GM21737 (cell line): ENCODE measurements at regions not wholly inside any gene's neighbourhood (a gene's known extent, or its start where the extent isn't known, plus 50 kb on each side); places are given as distances from the start of the nearest gene placed in this dataset.
A peak's percentile ranks its signal among the peaks of the same experiment; 100 is the strongest.
"Not testable (repeated sequence)": the region's sequence is repeated elsewhere in the genome, so short reads cannot be mapped to it uniquely, and the experiment has no call there.

Experiments
- ATAC-seq: cut with Tn5 transposase; IDR thresholded peaks from one replicate; pipeline ENCODE4 v1.9.1; 2021; ENCODE audit warnings: mild to moderate bottlenecking, moderate library complexity; ENCODE audit not compliant: unreplicated experiment

GRCh38 chr16:75780669-75781068 lies 54.4 kb upstream of the CPHXL start:
- ATAC-seq, result no peak

- ATAC-seq, result no peak
Observed at GRCh38 chr16:75781683-75782343, 55.5 kb upstream of the CPHXL start.

DNA sequence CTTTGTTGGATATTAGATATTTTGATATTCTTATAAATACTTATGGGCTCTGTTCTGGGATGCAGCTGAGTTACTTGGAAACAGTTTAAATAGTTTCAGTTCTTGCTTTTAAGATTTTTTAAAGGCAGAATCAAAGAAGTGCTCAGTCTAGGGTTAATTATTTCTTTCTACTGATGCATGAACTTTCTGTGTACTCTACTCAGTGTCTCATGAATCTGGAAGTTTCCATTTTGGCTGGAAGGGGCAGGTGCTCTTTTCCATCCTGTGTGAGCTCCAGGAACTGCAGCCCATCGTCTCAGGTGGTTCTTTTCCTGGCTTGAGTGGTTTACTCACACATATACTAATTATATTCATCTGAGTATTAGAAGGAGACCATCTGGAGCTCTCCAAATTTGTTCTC lies 61.1 kb upstream of the CPHXL start:
- ATAC-seq, result peak; percentile 58

DNA sequence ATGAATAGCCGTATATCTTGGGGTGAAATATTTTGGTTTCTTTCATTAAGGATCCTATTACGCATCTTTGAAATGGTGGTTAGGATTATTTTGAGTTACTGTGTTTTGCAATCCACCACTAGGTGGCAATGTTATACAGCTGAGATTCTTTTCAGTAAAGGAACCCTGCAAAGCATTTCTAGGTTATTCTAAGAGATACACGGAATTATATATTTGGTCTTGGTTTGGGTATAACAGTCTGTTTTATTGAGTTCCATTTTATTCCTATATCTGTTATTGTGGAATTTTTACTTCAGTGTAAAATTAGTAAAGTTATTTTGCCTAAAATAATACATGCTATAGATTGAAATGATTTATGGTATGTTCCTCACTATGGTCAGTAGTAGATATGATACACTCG lies 62.9 kb upstream of the CPHXL start:
- ATAC-seq, result peak; percentile 56

GRCh38 chr16:75792771-75793492 lies 66.6 kb upstream of the CPHXL start:
- no peak for ATAC-seq

GRCh38 chr16:75793641-75794040 lies 67.4 kb upstream of the CPHXL start:
- ATAC-seq, result no peak

GRCh38 chr16:75794426-75794825 lies 68.1 kb upstream of the CPHXL start:
- ATAC-seq, result no peak

DNA sequence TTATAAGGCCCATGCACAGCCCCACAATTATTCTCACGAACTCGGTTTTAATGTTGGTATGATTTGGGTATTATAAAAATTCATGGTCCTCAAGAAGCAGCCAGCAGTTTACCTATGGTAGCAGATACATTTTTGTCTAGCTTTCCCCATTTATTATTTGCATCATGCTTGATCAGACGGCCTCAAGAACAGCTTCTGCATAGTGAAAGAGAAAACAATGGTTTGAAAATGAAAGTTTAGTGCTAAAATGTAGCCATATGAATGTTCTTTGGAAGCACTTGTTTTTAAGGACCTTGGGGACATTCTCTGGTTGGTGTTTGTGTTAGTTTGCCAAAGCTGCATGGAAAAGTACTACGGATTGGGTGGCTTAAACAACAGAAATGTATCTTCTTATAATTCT lies 72.4 kb upstream of the CPHXL start:
- ATAC-seq, result no peak

DNA sequence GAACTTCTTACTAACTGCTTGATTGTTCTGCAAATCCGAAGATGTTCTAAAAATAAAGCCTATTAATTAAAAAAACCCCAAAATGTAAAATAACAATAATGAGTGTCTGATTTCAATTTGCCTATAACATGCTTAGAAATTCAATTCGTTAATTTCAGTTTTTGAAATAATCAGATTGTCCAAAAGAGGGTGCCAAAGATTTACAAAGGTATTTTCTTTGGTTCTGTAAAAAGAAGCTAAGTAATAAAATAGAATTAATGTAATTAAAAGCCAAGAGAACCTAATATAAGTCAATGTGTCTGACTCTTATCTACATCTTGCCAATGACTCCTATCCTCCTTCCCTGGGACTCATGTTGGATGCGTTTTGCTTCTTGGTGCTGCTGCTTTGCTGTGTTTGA lies 75.0 kb upstream of the CPHXL start:
- no peak for ATAC-seq

DNA sequence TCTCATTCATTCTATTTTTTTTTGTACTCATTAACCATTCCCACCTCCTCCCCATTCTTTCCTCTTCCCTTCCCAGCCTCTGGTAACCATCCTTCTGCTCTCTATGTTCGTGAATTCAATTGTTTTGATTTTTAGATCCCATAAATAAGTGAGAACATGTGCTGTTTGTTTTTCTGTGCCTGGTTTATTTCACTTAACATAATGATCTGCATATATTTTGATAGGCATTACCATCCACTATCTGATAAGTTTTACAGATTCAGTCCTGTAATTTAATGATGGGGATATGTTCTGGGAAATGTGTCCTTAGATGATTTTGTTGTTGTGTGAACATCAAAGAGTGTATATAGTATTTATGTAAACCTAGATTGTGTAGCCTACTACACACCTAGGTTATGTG lies 77.5 kb upstream of the CPHXL start:
- ATAC-seq, result no peak

GRCh38 chr16:75804368-75804767 lies 78.1 kb upstream of the CPHXL start:
- ATAC-seq, result no peak

DNA sequence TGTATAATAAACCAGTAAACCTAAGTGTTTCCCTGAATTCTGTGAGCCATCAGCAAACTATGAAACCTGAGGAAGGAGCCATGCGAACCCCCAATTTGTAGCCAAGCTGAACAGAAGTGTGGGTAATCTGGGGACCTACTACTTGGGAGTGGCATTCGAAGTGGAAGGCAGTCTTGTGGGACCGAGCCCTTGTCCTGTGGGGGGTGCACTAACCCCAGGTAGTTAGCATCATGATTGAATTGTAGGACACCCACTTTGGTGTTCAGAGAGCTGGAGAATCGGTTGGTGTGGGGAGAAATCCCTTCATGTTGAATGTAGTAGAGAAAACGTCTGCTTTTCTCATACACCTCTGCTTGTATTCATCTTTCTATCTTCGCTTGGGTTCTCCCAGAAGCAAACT lies 79.7 kb upstream of the CPHXL start:
- no peak for ATAC-seq

DNA sequence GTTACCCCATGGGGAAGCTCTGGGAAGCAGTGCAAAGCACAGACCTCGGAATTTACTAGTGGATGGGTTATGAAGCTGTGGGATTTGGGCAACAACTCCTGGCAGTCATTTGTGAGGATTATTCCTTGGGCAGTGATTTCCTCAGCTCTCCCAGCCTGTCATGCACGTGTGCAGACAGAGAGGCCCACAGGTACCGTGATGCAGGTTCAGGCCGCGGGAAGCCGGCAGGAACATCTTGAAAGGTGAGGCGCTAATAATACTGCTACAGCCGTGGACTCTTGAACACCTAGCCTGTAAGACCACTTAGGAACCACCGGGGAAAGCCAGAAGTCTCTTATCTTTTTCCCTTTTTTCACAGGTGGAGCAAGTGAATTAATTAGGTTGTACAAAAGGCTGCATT lies 80.2 kb upstream of the CPHXL start:
- ATAC-seq, result no peak

GRCh38 chr16:75810342-75810741 lies 84.1 kb upstream of the CPHXL start:
- ATAC-seq, result no peak

DNA sequence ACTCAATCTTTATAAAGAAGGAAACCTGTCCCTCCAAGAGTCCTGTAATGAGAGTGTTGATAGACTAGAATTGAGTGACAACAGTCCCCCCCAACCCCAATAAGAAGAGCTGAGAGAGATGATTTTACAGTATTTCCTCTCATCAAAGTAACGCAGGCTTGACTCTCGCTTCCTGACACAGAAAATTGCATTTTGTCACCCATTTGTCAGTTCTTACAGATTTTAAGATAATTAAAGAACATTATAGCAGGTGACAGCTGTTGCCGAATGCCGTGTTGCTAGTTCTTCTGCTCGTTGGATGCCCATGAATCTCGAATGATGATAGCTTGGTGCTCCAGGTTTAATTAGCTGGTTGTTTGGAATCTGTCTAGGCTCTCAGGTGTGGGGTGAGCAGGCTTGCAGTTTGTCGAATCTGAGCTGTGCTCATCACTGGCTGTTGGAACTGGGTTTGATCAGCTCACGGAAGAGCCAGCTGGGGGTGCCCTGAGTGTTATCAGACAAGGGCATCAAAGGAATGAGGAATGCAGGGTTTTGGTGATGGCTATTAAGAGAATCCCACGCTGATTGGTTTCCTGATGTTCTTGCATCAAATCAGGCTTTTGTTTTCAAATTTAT lies 84.8 kb upstream of the CPHXL start:
- no peak for ATAC-seq

DNA sequence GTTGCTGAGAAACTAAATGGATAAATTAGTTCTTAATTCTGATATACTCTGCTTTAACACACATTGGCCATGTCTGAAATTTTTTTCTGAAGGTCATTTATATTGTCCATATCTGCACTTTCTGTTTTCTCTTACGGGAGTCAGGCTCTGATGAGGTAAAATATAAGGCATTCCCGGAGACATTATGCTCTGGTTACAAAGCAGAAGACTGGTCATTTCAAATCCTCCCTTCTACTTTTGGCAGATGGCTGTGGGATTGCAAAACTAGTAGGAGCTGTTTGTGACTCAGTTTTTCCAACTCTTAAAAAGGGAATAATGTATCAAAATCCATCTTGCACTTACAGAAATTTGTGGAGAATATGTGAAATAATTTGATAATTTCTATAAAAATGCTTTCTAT lies 92.2 kb upstream of the CPHXL start:
- ATAC-seq, result no peak

DNA sequence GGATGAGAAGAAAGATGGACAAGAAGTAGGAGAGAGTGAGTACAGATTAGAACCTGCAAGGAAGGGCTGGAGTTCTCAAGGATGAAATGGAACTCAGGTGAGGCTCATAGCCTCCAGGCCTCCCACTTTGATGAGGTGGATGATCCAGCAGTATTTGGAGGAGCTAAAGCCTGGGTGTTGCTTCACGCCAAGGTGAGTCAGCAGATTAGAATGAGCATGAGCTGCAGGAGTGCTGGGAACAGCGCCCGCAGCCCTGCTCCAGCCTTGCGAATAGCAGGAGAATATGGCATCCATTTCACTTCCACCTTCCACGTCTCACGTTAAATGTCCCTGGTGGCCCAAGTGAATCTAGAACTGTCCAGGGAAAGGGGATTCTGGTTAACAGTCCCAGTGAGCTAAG lies 94.4 kb upstream of the CPHXL start:
- no peak for ATAC-seq

DNA sequence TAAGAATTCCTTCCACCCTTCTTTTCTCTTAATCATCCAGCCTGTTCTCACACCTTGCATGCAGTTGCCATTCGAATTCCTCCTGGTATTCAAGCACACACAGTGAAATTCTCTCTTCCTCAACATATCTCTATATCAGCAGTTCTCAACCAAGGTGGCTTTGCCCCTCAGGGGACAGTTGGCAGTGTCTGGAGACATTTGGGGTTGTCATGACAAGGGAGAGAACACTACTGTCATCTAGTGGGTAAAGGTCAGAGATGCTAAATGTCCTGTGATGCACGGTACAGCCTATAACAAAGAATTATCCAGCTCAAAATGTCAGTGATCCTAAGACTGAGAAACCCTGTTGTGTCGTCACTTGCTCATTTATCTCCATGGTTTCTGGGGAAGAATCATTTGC lies 94.8 kb upstream of the CPHXL start:
- ATAC-seq, result no peak

GRCh38 chr16:75825750-75826149 lies 99.5 kb upstream of the CPHXL start:
- not testable (repeated sequence) for ATAC-seq

DNA sequence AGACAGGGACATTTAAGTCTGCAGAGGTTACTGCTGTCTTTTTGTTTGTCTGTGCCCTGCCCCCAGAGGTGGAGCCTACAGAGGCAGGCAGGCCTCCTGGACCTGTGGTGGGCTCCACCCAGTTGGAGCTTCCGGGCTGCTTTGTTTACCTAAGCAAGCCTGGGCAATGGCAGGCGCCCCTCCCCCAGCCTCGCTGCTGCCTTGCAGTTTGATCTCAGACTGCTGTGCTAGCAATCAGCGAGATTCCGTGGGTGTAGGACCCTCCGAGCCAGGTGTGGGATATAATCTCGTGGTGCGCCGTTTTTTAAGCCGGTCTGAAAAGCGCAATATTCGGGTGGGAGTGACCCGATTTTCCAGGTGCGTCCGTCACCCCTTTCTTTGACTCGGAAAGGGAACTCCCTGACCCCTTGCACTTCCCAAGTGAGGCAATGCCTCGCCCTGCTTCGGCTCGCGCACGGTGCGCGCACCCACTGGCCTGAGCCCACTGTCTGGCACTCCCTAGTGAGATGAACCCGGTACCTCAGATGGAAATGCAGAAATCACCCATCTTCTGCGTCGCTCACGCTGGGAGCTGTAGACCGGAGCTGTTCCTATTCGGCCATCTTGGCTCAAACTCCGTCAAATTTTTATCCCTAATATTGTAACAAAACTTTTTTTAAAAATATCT lies 101.2 kb upstream of the CPHXL start:
- ATAC-seq, result not testable (repeated sequence)

GRCh38 chr16:75833385-75833784 lies 107.1 kb upstream of the CPHXL start:
- not testable (repeated sequence) for ATAC-seq
